ENCODE measurements at regions not wholly inside any gene's neighbourhood (a gene's known extent, or its start where the extent isn't known, plus 50 kb on each side); places are given as distances from the start of the nearest gene placed in this dataset.

GRCh38 chr12:92213166-92213565 lies 67.5 kb upstream of the BTG1 start:
- no peak overlapping the region for H3K4me3 ChIP-seq (ENCODE audit: low read depth in 1 of 2, low read length in 2 of 2)
- 86 to 89% methylated on average over 2 of the region's 2 CpGs for WGBS, 2 donors
- peaks cover 0 to 1% of the 10 kb centered on the region in 2 donors for H3K4me1 ChIP-seq (ENCODE audit: control insufficient read depth in 2 of 2, insufficient read depth in 2 of 2, low read length in 1 of 2)
- H3K9me3 ChIP-seq (ENCODE audit: control insufficient read depth in 2 of 2, insufficient read depth in 1 of 2, low read depth in 1 of 2, low read length in 1 of 2), result no peaks in the 10 kb centered on the region
- no peaks in the 10 kb centered on the region for H3K36me3 ChIP-seq (ENCODE audit: control insufficient read depth in 2 of 2, insufficient read depth in 2 of 2, low read length in 1 of 2)
- H3K27me3 ChIP-seq (ENCODE audit: control insufficient read depth in 1 of 2, insufficient read depth in 2 of 2, low read length in 2 of 2), result no peaks in the 10 kb centered on the region
- no peak overlapping the region for H3K27ac ChIP-seq (ENCODE audit: low read depth in 2 of 2, low read length in 1 of 2)

- 85 to 95% methylated on average over 4 of the region's 4 CpGs for WGBS, 2 donors
- H3K4me3 ChIP-seq (ENCODE audit: low read depth in 1 of 2, low read length in 2 of 2), result no peak overlapping the region
- H3K9me3 ChIP-seq (ENCODE audit: control insufficient read depth in 2 of 2, insufficient read depth in 1 of 2, low read depth in 1 of 2, low read length in 1 of 2), result no peaks in the 10 kb centered on the region
- H3K27me3 ChIP-seq (ENCODE audit: control insufficient read depth in 1 of 2, insufficient read depth in 2 of 2, low read length in 2 of 2), result no peaks in the 10 kb centered on the region
- no peaks in the 10 kb centered on the region for H3K36me3 ChIP-seq (ENCODE audit: control insufficient read depth in 2 of 2, insufficient read depth in 2 of 2, low read length in 1 of 2)
- peaks cover 0 to 1% of the 10 kb centered on the region in 2 donors for H3K4me1 ChIP-seq (ENCODE audit: control insufficient read depth in 2 of 2, insufficient read depth in 2 of 2, low read length in 1 of 2)
- H3K27ac ChIP-seq (ENCODE audit: low read depth in 2 of 2, low read length in 1 of 2), result no peak overlapping the region
Measured at GRCh38 chr12:92210071-92210470, 64.4 kb upstream of the BTG1 start.

GRCh38 chr12:92208613-92209121 lies 63.0 kb upstream of the BTG1 start:
- WGBS, 2 donors, result 45 to 46% methylated on average over 6 of the region's 6 CpGs
- Histone ChIP-seq H3K4me1 (ENCODE audit: control insufficient read depth in 2 of 2, insufficient read depth in 2 of 2, low read length in 1 of 2) (peaks cover 0 to 1% of the 10 kb centered on the region in 2 donors), H3K27ac (ENCODE audit: low read depth in 2 of 2, low read length in 1 of 2) (peak overlapping the region; percentile 33 to 49), H3K4me3 (ENCODE audit: low read depth in 1 of 2, low read length in 2 of 2) (no peak overlapping the region), H3K9me3 (ENCODE audit: control insufficient read depth in 2 of 2, insufficient read depth in 1 of 2, low read depth in 1 of 2, low read length in 1 of 2) (no peaks in the 10 kb centered on the region), H3K27me3 (ENCODE audit: control insufficient read depth in 1 of 2, insufficient read depth in 2 of 2, low read length in 2 of 2) (no peaks in the 10 kb centered on the region), H3K36me3 (ENCODE audit: control insufficient read depth in 2 of 2, insufficient read depth in 2 of 2, low read length in 1 of 2) (no peaks in the 10 kb centered on the region)

GRCh38 chr12:92206596-92206995 lies 61.0 kb upstream of the BTG1 start:
- Histone ChIP-seq H3K36me3 (ENCODE audit: control insufficient read depth in 2 of 2, insufficient read depth in 2 of 2, low read length in 1 of 2) (no peaks in the 10 kb centered on the region), H3K4me3 (ENCODE audit: low read depth in 1 of 2, low read length in 2 of 2) (no peak overlapping the region), H3K27me3 (ENCODE audit: control insufficient read depth in 1 of 2, insufficient read depth in 2 of 2, low read length in 2 of 2) (no peaks in the 10 kb centered on the region), H3K9me3 (ENCODE audit: control insufficient read depth in 2 of 2, insufficient read depth in 1 of 2, low read depth in 1 of 2, low read length in 1 of 2) (no peaks in the 10 kb centered on the region), H3K27ac (ENCODE audit: low read depth in 2 of 2, low read length in 1 of 2) (no peak overlapping the region), H3K4me1 (ENCODE audit: control insufficient read depth in 2 of 2, insufficient read depth in 2 of 2, low read length in 1 of 2) (peaks cover 0 to 1% of the 10 kb centered on the region in 2 donors)
- WGBS, 2 donors, result 78 to 79% methylated on average over 1 of the region's 1 CpG

GRCh38 chr12:92206011-92206410 lies 60.4 kb upstream of the BTG1 start:
- Histone ChIP-seq H3K27ac (ENCODE audit: low read depth in 2 of 2, low read length in 1 of 2) (no peak overlapping the region), H3K9me3 (ENCODE audit: control insufficient read depth in 2 of 2, insufficient read depth in 1 of 2, low read depth in 1 of 2, low read length in 1 of 2) (no peaks in the 10 kb centered on the region), H3K36me3 (ENCODE audit: control insufficient read depth in 2 of 2, insufficient read depth in 2 of 2, low read length in 1 of 2) (no peaks in the 10 kb centered on the region), H3K4me3 (ENCODE audit: low read depth in 1 of 2, low read length in 2 of 2) (no peak overlapping the region), H3K4me1 (ENCODE audit: control insufficient read depth in 2 of 2, insufficient read depth in 2 of 2, low read length in 1 of 2) (peaks cover 0 to 1% of the 10 kb centered on the region in 2 donors), H3K27me3 (ENCODE audit: control insufficient read depth in 1 of 2, insufficient read depth in 2 of 2, low read length in 2 of 2) (no peaks in the 10 kb centered on the region)
- WGBS, 2 donors, result 86 to 88% methylated on average over 1 of the region's 1 CpG

GRCh38 chr12:92199819-92200576 lies 54.4 kb upstream of the BTG1 start:
- Histone ChIP-seq H3K36me3 (ENCODE audit: control insufficient read depth in 2 of 2, insufficient read depth in 2 of 2, low read length in 1 of 2) (no peaks in the 10 kb centered on the region), H3K9me3 (ENCODE audit: control insufficient read depth in 2 of 2, insufficient read depth in 1 of 2, low read depth in 1 of 2, low read length in 1 of 2) (no peaks in the 10 kb centered on the region), H3K4me3 (ENCODE audit: low read depth in 1 of 2, low read length in 2 of 2) (no peak overlapping the region), H3K27ac (ENCODE audit: low read depth in 2 of 2, low read length in 1 of 2) (no peak overlapping the region), H3K27me3 (ENCODE audit: control insufficient read depth in 1 of 2, insufficient read depth in 2 of 2, low read length in 2 of 2) (no peaks in the 10 kb centered on the region), H3K4me1 (ENCODE audit: control insufficient read depth in 2 of 2, insufficient read depth in 2 of 2, low read length in 1 of 2) (no peaks in the 10 kb centered on the region)
- WGBS, 2 donors, result 88 to 89% methylated on average over 6 of the region's 6 CpGs

- Histone ChIP-seq H3K9me3 (ENCODE audit: control insufficient read depth in 2 of 2, insufficient read depth in 1 of 2, low read depth in 1 of 2, low read length in 1 of 2) (no peaks in the 10 kb centered on the region), H3K4me1 (ENCODE audit: control insufficient read depth in 2 of 2, insufficient read depth in 2 of 2, low read length in 1 of 2) (no peaks in the 10 kb centered on the region)
- 96% methylated on average over 4 of the region's 4 CpGs for WGBS, 2 donors
Measured at GRCh38 chr12:92197815-92198214, 52.2 kb upstream of the BTG1 start.

GRCh38 chr12:92196368-92196767 lies 50.7 kb upstream of the BTG1 start:
- Histone ChIP-seq H3K4me1 (ENCODE audit: control insufficient read depth in 2 of 2, insufficient read depth in 2 of 2, low read length in 1 of 2) (no peaks in the 10 kb centered on the region), H3K9me3 (ENCODE audit: control insufficient read depth in 2 of 2, insufficient read depth in 1 of 2, low read depth in 1 of 2, low read length in 1 of 2) (no peaks in the 10 kb centered on the region)
- 99 to 100% methylated on average over 1 of the region's 1 CpG for WGBS, 2 donors

More at GRCh38 chr12:92197815-92198214, 52.2 kb upstream of the BTG1 start:
- Histone ChIP-seq H3K27ac (ENCODE audit: low read depth in 2 of 2, low read length in 1 of 2) (no peak overlapping the region), H3K27me3 (ENCODE audit: control insufficient read depth in 1 of 2, insufficient read depth in 2 of 2, low read length in 2 of 2) (no peaks in the 10 kb centered on the region), H3K4me3 (ENCODE audit: low read depth in 1 of 2, low read length in 2 of 2) (no peak overlapping the region), H3K36me3 (ENCODE audit: control insufficient read depth in 2 of 2, insufficient read depth in 2 of 2, low read length in 1 of 2) (no peaks in the 10 kb centered on the region)

More at GRCh38 chr12:92196368-92196767, 50.7 kb upstream of the BTG1 start:
- Histone ChIP-seq H3K4me3 (ENCODE audit: low read depth in 1 of 2, low read length in 2 of 2) (no peak overlapping the region), H3K27me3 (ENCODE audit: control insufficient read depth in 1 of 2, insufficient read depth in 2 of 2, low read length in 2 of 2) (no peaks in the 10 kb centered on the region), H3K27ac (ENCODE audit: low read depth in 2 of 2, low read length in 1 of 2) (no peak overlapping the region), H3K36me3 (ENCODE audit: control insufficient read depth in 2 of 2, insufficient read depth in 2 of 2, low read length in 1 of 2) (no peaks in the 10 kb centered on the region)
